ENCODE measurements at regions not wholly inside any gene's neighbourhood (a gene's known extent, or its start where the extent isn't known, plus 50 kb on each side); places are given as distances from the start of the nearest gene placed in this dataset.

- TF ChIP-seq TEAD4 (IDR thresholded peaks at IDR 0.05) = no peak
- TF ChIP-seq TAF1 (IDR thresholded peaks at IDR 0.05; ENCODE audit: low read depth) = no peak
- no peak for TF ChIP-seq YY1 (IDR thresholded peaks at IDR 0.05; ENCODE audit: low read depth)
- no peak for TF ChIP-seq MAX (IDR thresholded peaks at IDR 0.05)
- TF ChIP-seq EP300 (IDR thresholded peaks at IDR 0.05; ENCODE audit: borderline replicate concordance) = no peak
- no peak for TF ChIP-seq REST (IDR thresholded peaks at IDR 0.05; ENCODE audit: low read depth)
- no peak for TF ChIP-seq CEBPB (IDR thresholded peaks at IDR 0.05)
- no peak for TF ChIP-seq RAD21 (IDR thresholded peaks at IDR 0.05; ENCODE audit: low read depth)
Observed at GRCh38 chr10:118534136-118534535, 61.3 kb downstream of the PRLHR start.
